Right ventricle myocardium superior (tissue), 1 donor: ENCODE measurements at regions not wholly inside any gene's neighbourhood (a gene's known extent, or its start where the extent isn't known, plus 50 kb on each side); places are given as distances from the start of the nearest gene placed in this dataset.
A peak's percentile ranks its signal among the peaks of the same experiment; 100 is the strongest.
"Not testable (repeated sequence)": the region's sequence is repeated elsewhere in the genome, so short reads cannot be mapped to it uniquely, and the experiment has no call there.

Source experiments
- ATAC-seq: fragments of 200-7000 bp; cut with Tn5 transposase; one replicate; pipeline ENCODE4 v1.9.1; 2020; ENCODE audit warnings: mild to moderate bottlenecking; ENCODE audit not compliant: poor library complexity
- DNase-seq: peaks from one replicate; pipeline ENCODE4 v3.0.0-alpha.2; 2020
- intact Hi-C: fragments of 100-400 bp; cut with DNase I; formaldehyde crosslinking; loops from one replicate; pipeline ENCODE4 v1.11.2; 2022
- donor health status: DM: no; HTN: yes; CAD: no; lungs with severe emphysema.

DNA sequence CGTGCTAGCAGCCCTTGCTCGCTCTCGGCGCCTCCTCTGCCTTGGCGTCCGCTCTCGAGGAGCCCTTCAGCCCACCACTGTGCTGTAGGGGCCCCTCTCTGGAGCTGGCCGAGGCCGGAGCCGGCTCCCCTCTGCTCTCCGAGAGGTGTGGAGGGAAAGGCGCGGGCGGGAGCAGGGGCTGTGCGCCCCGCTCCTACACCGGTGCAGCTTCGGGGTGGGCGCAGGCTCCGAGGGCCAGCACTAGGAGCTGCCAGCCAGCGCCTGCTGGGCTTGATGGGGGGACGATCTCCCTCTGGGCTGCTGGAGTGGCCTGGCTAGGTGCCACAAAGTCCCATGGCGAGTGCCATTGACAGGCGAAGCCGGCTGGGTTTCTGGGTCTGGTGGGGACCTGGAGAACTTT is 365.5 kb downstream of the SLITRK1 start:
- DNase-seq (peak; percentile 23), ATAC-seq (no peak)
- intact Hi-C loops = no loop called here

- intact Hi-C loops = no loop called here
- ATAC-seq = no peak
- no peak for DNase-seq
Measured at GRCh38 chr13:83515268-83516015, 366.8 kb downstream of the SLITRK1 start.

DNA sequence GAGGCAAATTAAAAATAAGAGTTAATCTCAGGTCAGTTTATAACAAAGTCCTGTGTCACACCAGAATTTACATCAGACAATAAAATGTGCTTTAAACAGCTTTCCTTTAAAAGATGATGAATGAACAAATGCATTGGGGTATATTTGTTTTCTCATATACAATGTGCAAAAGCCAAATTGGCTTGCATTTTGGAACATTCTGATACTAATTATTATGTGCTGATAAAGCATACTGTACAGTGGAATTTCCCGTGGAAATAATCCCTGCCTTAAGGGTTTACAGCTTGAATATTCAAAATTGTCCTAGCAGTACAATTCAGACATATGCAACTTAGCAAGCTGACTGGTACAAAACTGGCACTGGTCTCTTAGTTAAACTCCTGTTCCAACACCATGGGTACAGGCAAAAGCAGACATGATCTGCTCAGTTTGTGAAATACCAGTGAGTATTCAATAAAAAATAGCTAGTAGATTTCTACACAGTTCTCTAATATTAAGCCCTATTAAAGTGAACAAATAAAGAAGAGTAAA is 373.4 kb downstream of the SLITRK1 start:
- intact Hi-C loops = no loop called here
- ATAC-seq (no peak), DNase-seq (no peak)

- no peak for DNase-seq
- intact Hi-C loops = no loop called here
- no peak for ATAC-seq
Measured at GRCh38 chr13:83503424-83503823, 378.9 kb downstream of the SLITRK1 start.

DNA sequence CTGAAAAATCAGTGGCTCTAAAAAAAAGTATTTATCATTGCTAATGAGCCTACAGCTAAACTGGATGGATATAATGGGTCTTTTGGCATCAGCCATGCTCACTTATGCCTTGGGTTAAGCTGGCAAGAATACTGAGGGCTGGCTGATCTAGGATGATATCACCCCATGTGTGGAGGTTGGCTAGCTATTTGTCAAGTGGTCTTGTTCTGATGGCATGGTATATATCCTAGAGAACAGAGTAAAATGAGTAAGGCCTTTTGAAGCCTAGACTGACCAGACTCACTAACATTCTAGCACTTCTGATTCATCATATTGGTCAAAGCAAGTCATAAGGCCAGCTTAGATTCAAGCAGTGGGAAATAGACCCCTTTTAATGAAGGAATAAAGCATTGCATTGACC is 383.0 kb downstream of the SLITRK1 start:
- DNase-seq (no peak), ATAC-seq (no peak)
- intact Hi-C loops = no loop called here

- no peak for DNase-seq
- intact Hi-C loops = no loop called here
- ATAC-seq = no peak
Measured at GRCh38 chr13:83498481-83499190, 383.6 kb downstream of the SLITRK1 start.

- DNase-seq (no peak), ATAC-seq (no peak)
- intact Hi-C loops = no loop called here
Measured at GRCh38 chr13:83498045-83498444, 384.2 kb downstream of the SLITRK1 start.

DNA sequence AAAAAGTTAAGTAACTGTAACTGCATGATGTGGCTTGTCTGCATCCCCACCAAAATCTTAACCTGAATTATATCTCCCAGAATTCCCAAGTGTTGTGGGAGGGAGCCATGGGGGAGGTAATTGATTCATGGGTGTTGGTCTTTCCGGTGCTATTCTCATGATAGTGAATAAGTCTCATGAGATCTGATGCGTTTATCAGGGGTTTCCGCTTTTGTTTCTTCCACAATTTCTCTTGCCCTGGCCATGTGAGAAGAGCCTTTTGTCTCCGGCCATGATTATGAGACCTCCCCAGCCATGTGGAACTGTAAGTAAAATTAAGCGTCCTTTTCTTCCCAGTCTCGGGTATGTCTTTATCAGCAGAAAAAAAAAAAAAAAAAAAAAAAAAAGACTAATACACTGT is 385.8 kb downstream of the SLITRK1 start:
- intact Hi-C loops = no loop called here
- no peak for ATAC-seq
- DNase-seq = no peak

GRCh38 chr13:83485101-83485500 is 397.2 kb downstream of the SLITRK1 start:
- intact Hi-C loops = no loop called here
- DNase-seq = no peak
- no peak for ATAC-seq

DNA sequence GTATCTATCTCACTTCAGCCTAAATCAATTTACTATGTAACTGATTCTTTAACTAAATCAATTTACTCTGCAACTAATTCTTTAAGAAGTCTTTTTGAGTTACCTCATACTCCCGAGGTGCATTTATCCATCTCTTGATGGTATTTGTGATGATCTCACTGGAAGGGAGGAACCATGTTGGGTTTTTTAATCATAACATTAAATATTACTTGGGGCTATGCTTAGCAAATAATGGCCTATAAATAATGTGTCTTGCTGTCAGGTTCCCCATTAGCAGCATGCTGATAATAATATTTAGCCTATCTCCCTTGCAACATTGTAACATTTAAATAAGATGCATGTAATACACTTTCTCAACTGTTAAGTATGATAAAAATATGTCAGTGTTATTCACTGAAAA is 411.3 kb downstream of the SLITRK1 start:
- DNase-seq = no peak
- intact Hi-C loops = no loop called here
- ATAC-seq = no peak

DNA sequence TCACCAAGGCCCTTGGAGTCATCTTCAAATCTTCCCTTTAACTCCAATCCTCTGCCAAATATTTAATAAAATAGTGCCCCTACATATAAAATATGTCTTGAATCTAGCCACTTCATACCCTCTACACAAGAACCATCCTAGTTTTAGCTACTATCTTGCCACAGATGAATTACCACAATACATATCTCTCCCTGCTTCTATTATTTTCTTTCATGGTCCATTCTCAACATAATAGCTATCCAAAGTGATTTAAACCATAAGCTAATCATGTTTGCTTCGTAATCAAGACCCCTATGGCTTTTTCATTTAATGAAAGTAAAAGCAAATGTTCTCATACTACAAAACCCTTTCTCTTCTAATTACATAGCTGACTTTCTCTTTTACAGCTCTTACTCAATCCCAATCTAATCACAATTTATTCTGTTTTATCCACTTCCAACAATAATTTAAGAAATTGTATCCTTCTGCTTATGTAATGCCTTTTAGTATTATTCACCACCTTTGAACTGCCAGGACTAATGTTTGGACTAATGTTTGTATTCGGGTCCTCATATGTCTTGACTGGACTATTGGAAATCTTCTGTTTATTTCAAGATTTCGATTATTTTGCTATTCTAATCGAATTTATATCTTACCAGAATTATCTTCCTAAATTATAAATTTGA is 412.0 kb downstream of the SLITRK1 start:
- DNase-seq = no peak
- no peak for ATAC-seq
- intact Hi-C loops = no loop called here

GRCh38 chr13:83453723-83454122 is 428.6 kb downstream of the SLITRK1 start:
- DNase-seq = no peak
- intact Hi-C loops = no loop called here
- no peak for ATAC-seq

DNA sequence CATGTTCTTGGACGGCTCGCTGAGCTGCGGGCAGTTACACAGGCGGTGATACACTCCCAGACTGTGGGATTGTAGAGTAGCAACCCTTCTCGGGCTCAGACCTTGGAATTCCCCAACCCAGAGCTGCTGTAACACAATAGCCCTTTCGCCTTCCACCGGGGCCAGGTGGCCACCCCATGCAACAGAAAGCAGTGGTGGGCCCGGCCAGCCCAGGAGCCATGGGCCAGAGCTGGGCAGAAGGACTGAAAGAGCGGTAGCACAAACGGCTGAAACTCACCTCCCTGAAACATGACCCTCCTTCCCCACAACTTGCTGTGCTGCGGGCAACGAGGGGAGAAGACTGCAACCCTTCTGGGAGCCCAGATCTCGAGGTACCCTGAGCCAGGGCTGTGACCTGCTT is 429.0 kb downstream of the SLITRK1 start:
- no peak for ATAC-seq
- intact Hi-C loops = no loop called here
- DNase-seq = no peak

DNA sequence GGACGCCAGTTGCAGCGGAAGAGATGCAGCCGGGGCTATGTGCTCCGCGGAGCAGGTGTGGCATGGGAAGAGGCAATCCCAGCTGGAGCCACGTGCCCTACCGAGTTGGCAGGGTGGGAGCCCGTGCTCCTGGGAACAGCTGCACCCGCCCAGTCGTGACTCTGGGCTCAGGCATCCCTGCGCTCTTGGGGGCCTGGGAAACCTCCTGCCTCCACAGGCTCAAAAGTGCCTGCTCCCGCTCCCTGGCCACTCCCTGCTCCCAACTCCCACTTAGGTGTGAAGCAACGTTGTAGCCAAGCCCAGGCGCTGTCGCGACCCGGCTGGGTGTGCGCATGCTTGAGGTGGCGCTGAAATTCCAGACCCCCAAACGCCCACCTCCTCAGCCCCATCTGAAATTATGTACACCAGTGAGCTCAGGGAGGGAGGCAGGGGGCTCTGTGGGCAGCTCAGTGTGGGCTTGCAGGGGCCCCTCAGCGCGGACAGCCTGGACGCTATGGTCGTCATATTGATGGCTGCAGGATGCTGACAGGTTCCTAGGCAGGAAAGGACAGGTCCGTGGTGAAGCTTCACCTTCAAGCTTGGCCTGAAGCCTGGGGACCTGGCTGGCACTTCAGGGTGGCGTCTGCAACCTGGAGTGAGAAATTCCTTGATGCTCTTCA is 429.9 kb downstream of the SLITRK1 start:
- intact Hi-C loops = no loop called here
- DNase-seq (no peak), ATAC-seq (no peak)

GRCh38 chr13:83450591-83450990 is 431.7 kb downstream of the SLITRK1 start:
- intact Hi-C loops = no loop called here
- ATAC-seq (no peak), DNase-seq (no peak)

DNA sequence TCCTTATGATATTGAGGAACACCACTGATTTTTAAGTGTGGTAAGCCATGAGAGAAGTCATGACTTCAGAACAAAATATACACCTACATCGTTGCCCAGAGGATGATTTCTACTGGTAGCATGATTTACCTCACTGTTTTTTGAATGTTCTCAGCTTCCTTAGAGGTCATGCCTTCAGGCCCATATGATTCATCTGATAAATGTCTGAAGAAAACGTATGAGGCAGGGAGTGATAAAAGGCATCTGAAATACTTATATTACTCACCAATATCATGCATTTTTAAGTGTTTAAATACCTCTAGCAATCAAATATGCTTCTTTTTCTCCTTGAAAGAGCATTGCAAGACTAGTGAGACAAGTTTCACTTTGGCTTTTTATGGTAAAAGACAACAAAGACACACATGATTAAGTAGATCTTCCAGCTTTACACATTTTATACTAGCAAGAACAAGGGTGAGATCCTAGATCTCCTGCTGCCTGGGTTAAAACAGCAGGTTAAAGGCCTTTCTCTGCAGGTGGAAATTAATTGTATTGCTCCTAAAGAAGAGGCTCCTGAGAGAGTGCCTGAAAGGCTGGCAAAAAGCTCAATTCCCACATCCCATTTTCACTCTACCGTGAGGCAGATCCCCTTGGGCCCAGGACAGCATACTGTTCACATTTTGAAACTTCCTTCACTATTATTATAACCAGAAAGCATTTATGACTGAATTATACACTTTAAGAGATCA is 432.4 kb downstream of the SLITRK1 start:
- no peak for ATAC-seq
- intact Hi-C loops = no loop called here
- no peak for DNase-seq

- DNase-seq (no peak), ATAC-seq (no peak)
- intact Hi-C loops = no loop called here
Measured at GRCh38 chr13:83440465-83440864, 441.8 kb downstream of the SLITRK1 start.

DNA sequence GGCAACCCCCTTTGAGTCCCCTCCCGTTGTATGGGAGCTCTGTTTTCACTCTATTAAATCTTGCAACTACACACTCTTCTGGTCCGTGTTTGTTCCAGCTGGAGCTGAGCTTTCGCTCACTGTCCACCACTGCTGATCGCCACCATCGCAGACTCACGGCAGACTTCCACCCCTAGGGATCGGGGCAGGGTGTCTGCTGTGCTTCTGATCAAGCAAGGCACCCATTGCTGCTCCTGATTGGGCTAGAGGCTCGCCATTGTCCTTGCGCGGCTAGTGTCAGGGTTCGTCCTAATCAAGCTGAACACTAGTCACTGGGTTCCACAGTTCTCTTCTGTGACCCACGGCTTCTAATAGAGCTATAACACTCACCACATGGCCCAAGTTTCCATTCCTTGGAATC is 442.8 kb downstream of the SLITRK1 start:
- DNase-seq, ATAC-seq, intact Hi-C loops: not testable (repeated sequence)

GRCh38 chr13:83423861-83424260 is 458.4 kb downstream of the SLITRK1 start:
- DNase-seq = no peak
- ATAC-seq = no peak
- intact Hi-C loops = no loop called here
